Stomach (tissue), 8 donors: ENCODE measurements at regions not wholly inside any gene's neighbourhood (a gene's known extent, or its start where the extent isn't known, plus 50 kb on each side); places are given as distances from the start of the nearest gene placed in this dataset.

Experiments used
- DNase-seq, 2 donors: peaks; one replicate each; pipeline versions ENCODE4 v3.0.0 to v3.0.0-alpha.2; 2013 to 2019
- H3K27ac ChIP-seq, 5 donors: fragments of 200-600 bp in 4 of 5; sonication (generic) in 4 of 5; one replicate each; pipeline ENCODE4 v1.5.1; 2013 to 2019; ENCODE audit warnings: mild to moderate bottlenecking in 1 of 5, moderate library complexity in 1 of 5
- H3K27me3 ChIP-seq, 3 donors: fragments of 200-600 bp; sonication (generic); one replicate each; pipeline ENCODE4 v1.5.1; 2017 to 2019; ENCODE audit warnings: mixed run types in 1 of 3
- H3K36me3 ChIP-seq, 4 donors: fragments of 200-600 bp; sonication (generic); 1 replicate in 3 of 4; 2 replicates in 1 of 4; pipeline ENCODE4 v1.5.1; 2016 to 2019
- H3K4me1 ChIP-seq, 4 donors: fragments of 200-600 bp; sonication (generic); one replicate each; pipeline ENCODE4 v1.5.1; 2016 to 2019
- H3K4me3 ChIP-seq, 4 donors: fragments of 200-600 bp; sonication (generic) in 3 of 4; one replicate each; pipeline ENCODE4 v1.5.1; 2016 to 2019; ENCODE audit warnings: mild to moderate bottlenecking in 1 of 4
- H3K9me3 ChIP-seq, 4 donors: fragments of 200-600 bp; sonication (generic); one replicate each; pipeline ENCODE4 v1.5.1; 2016 to 2019
- CTCF ChIP-seq, 7 experiments: fragments of 450-650 bp in 4 of 7; fragments of 200-600 bp in 3 of 7; sonication (generic) in 3 of 7; IDR thresholded peaks; one replicate each; pipeline ENCODE4 v1.5.1; 2016 to 2019; ENCODE audit warnings: antibody characterized with exemption in 7 of 7, control low read depth in 2 of 7, mild to moderate bottlenecking in 1 of 7
- EP300 ChIP-seq: sonication (generic); formaldehyde crosslinking; IDR thresholded peaks from one replicate; pipeline ENCODE4 v1.6.1; 2017; ENCODE audit warnings: antibody characterized with exemption
- POLR2A ChIP-seq, 4 donors: fragments of 450-650 bp; IDR thresholded peaks; one replicate each; pipeline ENCODE4 v1.6.1; 2016; ENCODE audit warnings: antibody characterized with exemption in 4 of 4, control low read depth in 2 of 4, mild to moderate bottlenecking in 1 of 4, moderate library complexity in 1 of 4
- POLR2AphosphoS5 ChIP-seq, 3 donors: sonication (generic); formaldehyde crosslinking; IDR thresholded peaks; one replicate each; pipeline ENCODE4 v1.6.1; 2016; ENCODE audit warnings: antibody characterized with exemption in 3 of 3
- WGBS, 5 donors: extraction: QIAGEN DNeasy Blood & Tissue Kit in 3 of 5; methylation state at CpG; one replicate each; pipeline versions ENCODE4 v1.1.5 to v1.1.7; 2013 to 2018; 5-methylcytosine and 5-hydroxymethylcytosine counted together
- intact Hi-C: fragments of 100-400 bp; cut with DNase I; formaldehyde crosslinking; loops from one replicate; pipeline ENCODE4 v1.15.1; 2023; ENCODE audit warnings: low total_unique reads
- donor health status: healthy with polysubstance abuse.
- donor health status: Bipolar disorder and iron deficiency.
- donor health status: healthy.

GRCh38 chr3:164851905-164852304, 226.4 kb downstream of the SI start:
- WGBS, 5 donors = 73 to 95% (median 83%) methylated on average over 1 of the region's 1 CpG
- Histone ChIP-seq H3K4me1 (no peaks in the 10 kb centered on the region), H3K27ac (no peak overlapping the region), H3K9me3 (no peaks in the 10 kb centered on the region), H3K36me3 (no peaks in the 10 kb centered on the region), H3K4me3 (no peak overlapping the region), H3K27me3 (no peaks in the 10 kb centered on the region)
- TF ChIP-seq CTCF (IDR thresholded peaks at IDR 0.05) (no peak), EP300 (no peak), POLR2AphosphoS5 (IDR thresholded peaks at IDR 0.05) (no peak), POLR2A (IDR thresholded peaks at IDR 0.05) (no peak)
- intact Hi-C loops = no loop called here
- no peak for DNase-seq

- DNase-seq = no peak
- H3K4me1 ChIP-seq = no peaks in the 10 kb centered on the region
- no peaks in the 10 kb centered on the region for H3K27me3 ChIP-seq
- intact Hi-C loops = no loop called here
- H3K27ac ChIP-seq = no peak overlapping the region
- TF ChIP-seq EP300 = no peak
- no peak for TF ChIP-seq POLR2AphosphoS5 (IDR thresholded peaks at IDR 0.05)
- H3K36me3 ChIP-seq = no peaks in the 10 kb centered on the region
- no peak overlapping the region for H3K4me3 ChIP-seq
- WGBS, 5 donors = 80 to 90% (median 87%) methylated on average over 3 of the region's 3 CpGs
- H3K9me3 ChIP-seq = no peaks in the 10 kb centered on the region
These were observed 227.1 kb downstream of the SI start for GRCh38 chr3:164851204-164851603.

- Histone ChIP-seq H3K4me1 (no peaks in the 10 kb centered on the region), H3K36me3 (no peaks in the 10 kb centered on the region), H3K27ac (no peak overlapping the region), H3K4me3 (no peak overlapping the region), H3K27me3 (no peaks in the 10 kb centered on the region), H3K9me3 (no peaks in the 10 kb centered on the region)
- no peak for DNase-seq
- no peak for TF ChIP-seq EP300
- TF ChIP-seq CTCF (IDR thresholded peaks at IDR 0.05) = no peak
- TF ChIP-seq POLR2AphosphoS5 (IDR thresholded peaks at IDR 0.05) = no peak
- no peak for TF ChIP-seq POLR2A (IDR thresholded peaks at IDR 0.05)
- intact Hi-C loops = no loop called here
- WGBS, 5 donors = 76 to 78% (median 77%) methylated on average over 4 of the region's 4 CpGs
These were observed 229.4 kb downstream of the SI start for GRCh38 chr3:164848923-164849322.

- no peak overlapping the region for H3K27ac ChIP-seq
- WGBS, 5 donors = 90 to 94% (median 91%) methylated on average over 2 of the region's 2 CpGs
- no peak for DNase-seq
- H3K4me3 ChIP-seq = no peak overlapping the region
- no peaks in the 10 kb centered on the region for H3K4me1 ChIP-seq
- no peaks in the 10 kb centered on the region for H3K27me3 ChIP-seq
- intact Hi-C loops = no loop called here
- H3K9me3 ChIP-seq = no peaks in the 10 kb centered on the region
- TF ChIP-seq CTCF (IDR thresholded peaks at IDR 0.05) (no peak), EP300 (no peak), POLR2AphosphoS5 (IDR thresholded peaks at IDR 0.05) (no peak), POLR2A (IDR thresholded peaks at IDR 0.05) (no peak)
- H3K36me3 ChIP-seq = no peaks in the 10 kb centered on the region
These were observed 232.6 kb downstream of the SI start for GRCh38 chr3:164845739-164846138.

- Histone ChIP-seq H3K27me3 (no peaks in the 10 kb centered on the region), H3K4me3 (no peak overlapping the region), H3K4me1 (no peaks in the 10 kb centered on the region), H3K27ac (no peak overlapping the region), H3K9me3 (no peaks in the 10 kb centered on the region), H3K36me3 (no peaks in the 10 kb centered on the region)
- intact Hi-C loops = no loop called here
- DNase-seq = no peak
- WGBS, 5 donors = 48 to 59% (median 51%) methylated on average over 5 of the region's 5 CpGs
- no peak for TF ChIP-seq POLR2A (IDR thresholded peaks at IDR 0.05)
- TF ChIP-seq CTCF (IDR thresholded peaks at IDR 0.05) = no peak
- TF ChIP-seq POLR2AphosphoS5 (IDR thresholded peaks at IDR 0.05) = no peak
- TF ChIP-seq EP300 = no peak
These were observed 246.1 kb downstream of the SI start for GRCh38 chr3:164832216-164832615.
